ENCODE measurements at regions not wholly inside any gene's neighbourhood (a gene's known extent, or its start where the extent isn't known, plus 50 kb on each side); places are given as distances from the start of the nearest gene placed in this dataset.

DNA sequence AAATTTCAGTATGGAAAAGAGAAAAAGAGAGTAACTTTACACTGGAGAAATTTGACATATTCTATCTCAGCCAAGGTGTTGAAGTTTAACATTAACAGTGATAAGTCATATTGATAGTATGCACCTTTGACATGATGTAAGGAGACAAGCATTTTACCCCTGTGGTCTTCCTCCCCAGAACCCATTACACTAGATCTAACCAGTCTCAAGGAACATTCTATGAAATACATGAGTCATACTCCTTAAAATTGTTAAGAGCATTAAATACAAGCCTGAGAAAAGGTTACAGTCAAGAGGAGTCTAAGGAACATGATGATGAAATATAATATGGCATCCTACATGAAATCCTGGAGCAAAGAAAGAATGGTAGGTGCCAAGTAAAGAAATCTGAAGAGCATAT lies 1151.3 kb upstream of the IGFBP7 start:
- no peak for FAIRE-seq
- TF ChIP-seq, protein P1, sequence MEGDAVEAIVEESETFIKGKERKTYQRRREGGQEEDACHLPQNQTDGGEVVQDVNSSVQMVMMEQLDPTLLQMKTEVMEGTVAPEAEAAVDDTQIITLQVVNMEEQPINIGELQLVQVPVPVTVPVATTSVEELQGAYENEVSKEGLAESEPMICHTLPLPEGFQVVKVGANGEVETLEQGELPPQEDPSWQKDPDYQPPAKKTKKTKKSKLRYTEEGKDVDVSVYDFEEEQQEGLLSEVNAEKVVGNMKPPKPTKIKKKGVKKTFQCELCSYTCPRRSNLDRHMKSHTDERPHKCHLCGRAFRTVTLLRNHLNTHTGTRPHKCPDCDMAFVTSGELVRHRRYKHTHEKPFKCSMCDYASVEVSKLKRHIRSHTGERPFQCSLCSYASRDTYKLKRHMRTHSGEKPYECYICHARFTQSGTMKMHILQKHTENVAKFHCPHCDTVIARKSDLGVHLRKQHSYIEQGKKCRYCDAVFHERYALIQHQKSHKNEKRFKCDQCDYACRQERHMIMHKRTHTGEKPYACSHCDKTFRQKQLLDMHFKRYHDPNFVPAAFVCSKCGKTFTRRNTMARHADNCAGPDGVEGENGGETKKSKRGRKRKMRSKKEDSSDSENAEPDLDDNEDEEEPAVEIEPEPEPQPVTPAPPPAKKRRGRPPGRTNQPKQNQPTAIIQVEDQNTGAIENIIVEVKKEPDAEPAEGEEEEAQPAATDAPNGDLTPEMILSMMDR (IDR thresholded peaks at IDR 0.05; ENCODE audit: insufficient read depth, missing control alignments) = no peak
- DNase-seq (ENCODE audit: insufficient read length, low spot score) = no peak

- DNase-seq (ENCODE audit: insufficient read length, low spot score) = no peak
- TF ChIP-seq, protein P1 (IDR thresholded peaks at IDR 0.05; ENCODE audit: insufficient read depth, missing control alignments) = no peak
- FAIRE-seq = no peak
These were observed 1144.1 kb upstream of the IGFBP7 start for GRCh38 chr4:58254291-58254690.

GRCh38 chr4:58252656-58253055 lies 1142.5 kb upstream of the IGFBP7 start:
- FAIRE-seq (no peak), DNase-seq (ENCODE audit: insufficient read length, low spot score) (no peak)
- TF ChIP-seq, protein P1 (IDR thresholded peaks at IDR 0.05; ENCODE audit: insufficient read depth, missing control alignments) = no peak

DNA sequence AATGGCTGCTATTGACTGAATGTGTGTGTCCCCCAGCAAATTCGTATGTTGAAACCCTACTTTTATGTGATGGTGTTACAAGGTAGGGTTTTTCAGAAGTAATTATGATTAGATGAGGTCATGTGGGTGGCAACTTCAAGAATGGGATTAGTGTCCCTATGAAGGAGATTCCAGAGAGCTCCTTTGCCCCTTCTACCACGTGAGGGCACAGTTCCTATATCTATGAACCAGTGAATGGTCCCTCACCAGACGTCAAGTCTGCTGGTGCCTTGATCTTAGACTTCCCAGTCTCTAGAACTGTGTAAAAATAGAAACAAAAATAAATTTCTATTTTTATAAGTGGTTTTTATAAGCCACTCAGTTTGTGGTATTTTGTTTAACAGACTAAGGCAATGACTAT lies 1137.6 kb upstream of the IGFBP7 start:
- FAIRE-seq (no peak), DNase-seq (ENCODE audit: insufficient read length, low spot score) (no peak)
- TF ChIP-seq, protein P1 (IDR thresholded peaks at IDR 0.05; ENCODE audit: insufficient read depth, missing control alignments) = no peak

GRCh38 chr4:58225460-58225859 lies 1115.3 kb upstream of the IGFBP7 start:
- FAIRE-seq = no peak
- no peak for DNase-seq (ENCODE audit: insufficient read length, low spot score)
- TF ChIP-seq, protein P1 (IDR thresholded peaks at IDR 0.05; ENCODE audit: insufficient read depth, missing control alignments) = peak; percentile 35

GRCh38 chr4:58219179-58219578 lies 1109.0 kb upstream of the IGFBP7 start:
- no peak for DNase-seq (ENCODE audit: insufficient read length, low spot score)
- no peak for FAIRE-seq
- TF ChIP-seq, protein P1 (IDR thresholded peaks at IDR 0.05; ENCODE audit: insufficient read depth, missing control alignments) = no peak

- DNase-seq (ENCODE audit: insufficient read length, low spot score) (no peak), FAIRE-seq (no peak)
- TF ChIP-seq, protein P1 (IDR thresholded peaks at IDR 0.05; ENCODE audit: insufficient read depth, missing control alignments) = no peak
These were observed 1106.3 kb upstream of the IGFBP7 start for GRCh38 chr4:58216461-58216860.

Measured in D721Med (cell line).